HuH-7 (cell line): ENCODE measurements at regions not wholly inside any gene's neighbourhood (a gene's known extent, or its start where the extent isn't known, plus 50 kb on each side); places are given as distances from the start of the nearest gene placed in this dataset.
"Not testable (repeated sequence)": the region's sequence is repeated elsewhere in the genome, so short reads cannot be mapped to it uniquely, and the experiment has no call there.

Source experiments
- DNase-seq: peaks from one replicate; pipeline ENCODE4 v3.0.0; 2011; ENCODE audit warnings: low spot score

DNA sequence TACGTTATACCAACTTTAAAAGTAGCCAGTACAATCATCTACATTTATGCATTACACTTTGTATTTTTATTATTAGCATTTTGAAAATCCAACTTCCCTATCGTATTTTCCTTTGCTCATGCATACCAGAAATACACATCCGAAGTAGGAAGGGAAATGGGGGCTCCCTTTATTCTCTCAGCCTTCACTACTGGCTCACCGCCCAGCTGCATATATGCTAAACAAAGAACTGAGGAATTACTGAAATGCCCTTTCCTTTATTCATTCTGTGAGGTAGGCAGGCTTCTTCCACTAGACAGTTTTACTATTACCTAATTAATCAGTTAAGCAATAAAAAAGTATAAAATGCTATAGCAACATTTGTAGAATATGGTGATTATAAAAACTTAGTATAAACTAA lies 291.6 kb downstream of the KLF12 start:
- no peak for DNase-seq

DNA sequence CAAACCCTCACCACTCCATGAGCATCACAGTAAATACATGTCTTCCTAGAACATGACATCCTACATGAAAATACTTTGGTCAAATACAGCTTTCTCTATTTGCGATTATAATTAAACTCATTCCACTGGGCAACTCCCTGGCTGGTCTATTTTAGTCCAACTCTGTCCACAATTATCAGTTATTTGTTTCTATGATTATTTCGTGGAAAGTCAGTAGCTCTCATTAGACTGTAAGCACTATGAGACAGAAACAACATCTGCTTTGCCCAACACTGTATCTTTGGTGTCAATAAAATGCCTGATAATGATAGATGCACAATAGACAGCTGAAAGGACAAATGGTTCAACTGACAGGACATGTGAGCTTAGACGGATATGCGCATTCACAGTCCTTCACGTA lies 292.0 kb downstream of the KLF12 start:
- DNase-seq, result no peak

DNA sequence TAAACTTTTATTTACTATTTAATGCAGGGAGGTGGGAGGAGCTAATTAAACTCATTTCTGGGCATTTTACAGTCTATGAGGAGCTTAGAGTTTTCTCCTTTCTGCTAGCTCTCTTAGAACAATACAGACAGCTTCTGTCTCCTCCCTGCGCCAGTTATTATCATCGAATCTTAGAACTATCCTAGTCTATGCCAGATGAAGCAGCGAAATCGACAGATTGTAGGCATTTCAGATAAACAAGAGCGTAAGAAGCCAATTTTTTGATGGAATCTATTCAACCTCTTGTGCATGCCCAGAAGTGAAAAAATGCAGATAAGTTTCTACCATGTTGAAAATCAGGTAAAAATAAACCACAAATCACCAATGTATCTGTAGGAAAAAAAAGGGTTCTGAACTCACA lies 297.1 kb downstream of the KLF12 start:
- DNase-seq, result no peak

DNA sequence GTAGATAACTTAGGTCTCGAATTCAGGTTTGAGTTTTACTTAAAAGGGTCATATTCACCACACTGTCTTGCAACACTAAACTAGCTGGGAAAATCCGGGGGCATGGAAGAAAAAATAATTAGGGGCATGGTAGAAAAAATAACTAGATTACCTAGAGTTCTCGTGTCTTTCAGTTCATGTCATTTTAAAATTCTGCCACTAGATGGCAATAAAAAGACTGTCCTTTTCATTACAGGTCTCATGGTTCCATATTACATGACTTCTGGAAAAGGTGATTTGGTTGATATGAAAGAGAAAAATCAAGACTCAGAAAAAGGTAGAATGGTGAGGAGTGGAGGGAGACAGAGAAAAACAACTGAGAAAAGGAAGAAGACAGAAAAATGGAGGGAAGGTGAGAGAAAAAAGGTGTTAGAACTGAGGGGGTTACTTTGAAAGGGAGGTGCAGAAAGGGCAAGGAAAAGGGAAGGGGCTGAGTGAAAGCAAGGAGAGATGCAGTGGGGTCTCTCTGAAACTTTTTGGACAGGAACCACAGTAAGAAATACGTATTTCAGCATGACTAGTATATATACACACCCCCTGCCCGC lies 299.0 kb downstream of the KLF12 start:
- DNase-seq, result peak; percentile 23

DNA sequence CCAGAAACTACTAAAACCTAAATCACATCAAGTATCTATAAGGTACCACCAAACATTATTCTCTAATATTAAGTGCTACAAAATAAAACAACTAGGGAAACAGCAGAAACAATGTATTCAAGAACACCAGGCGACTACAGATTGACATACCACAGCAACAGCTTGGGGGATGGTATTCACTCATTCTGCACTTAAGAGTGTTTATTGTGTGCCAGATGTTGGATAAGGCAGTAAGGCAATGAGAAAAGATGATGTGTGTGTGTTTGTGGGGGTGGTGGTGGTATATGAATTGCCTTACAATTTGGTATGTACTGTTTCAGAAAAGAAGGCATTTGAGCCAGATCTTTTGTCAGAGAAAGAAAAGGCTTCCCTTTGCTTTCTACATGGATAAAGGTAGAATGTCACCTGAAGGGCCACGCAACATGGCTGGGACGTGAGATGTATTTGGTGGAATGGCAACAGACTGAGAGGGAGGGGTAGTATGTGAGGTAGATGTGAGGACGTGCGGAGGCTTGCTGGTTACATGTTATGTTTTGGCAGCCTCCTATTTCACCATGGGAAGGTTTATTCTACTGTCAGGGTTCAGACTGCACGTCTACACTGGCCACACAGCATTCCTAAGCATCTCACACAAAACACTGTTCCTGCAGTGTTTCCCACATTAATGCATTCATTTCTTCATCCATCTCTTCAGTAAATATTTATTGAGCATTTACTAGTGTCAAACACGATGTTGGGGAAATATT lies 300.7 kb downstream of the KLF12 start:
- DNase-seq, result no peak

DNA sequence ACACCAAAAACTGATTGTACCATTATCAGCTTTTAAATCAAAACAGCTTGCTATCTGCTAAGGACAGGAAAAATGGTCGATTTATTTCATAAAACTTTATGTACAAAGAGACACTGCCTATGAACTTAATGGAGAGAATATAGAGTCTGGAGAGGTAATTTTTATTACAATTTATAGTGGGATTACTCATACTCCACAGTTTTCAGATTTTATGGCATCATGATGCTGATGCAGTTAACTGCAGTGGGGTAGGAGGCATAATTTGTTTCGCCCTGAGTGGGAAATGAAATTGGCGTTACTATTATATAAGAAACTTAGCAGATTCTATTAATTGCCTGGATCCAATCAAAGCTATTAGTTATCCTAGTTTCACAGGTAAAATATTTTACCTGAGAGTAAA lies 301.4 kb downstream of the KLF12 start:
- no peak for DNase-seq

DNA sequence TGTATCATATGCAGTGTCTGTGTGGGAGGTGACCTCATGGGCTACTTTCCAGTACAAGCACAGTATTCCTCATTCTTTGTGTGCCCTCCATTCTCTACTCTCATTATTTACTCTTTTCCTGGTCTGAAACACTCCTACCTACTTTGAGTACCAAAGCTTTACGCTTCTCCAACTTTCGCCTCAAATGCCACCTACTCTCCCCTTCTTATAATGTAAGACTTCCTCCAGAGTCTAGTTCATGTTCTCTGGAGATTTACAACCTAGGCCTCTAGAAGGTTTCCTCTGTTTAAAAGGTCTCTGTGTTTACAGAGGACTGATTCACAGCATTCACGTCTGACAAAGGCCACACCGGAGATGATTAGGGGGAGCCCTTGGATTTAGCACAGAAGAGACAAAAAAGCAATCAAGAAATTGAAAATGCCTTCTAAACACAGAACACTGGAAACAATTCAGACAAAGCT lies 302.0 kb downstream of the KLF12 start:
- no peak for DNase-seq

DNA sequence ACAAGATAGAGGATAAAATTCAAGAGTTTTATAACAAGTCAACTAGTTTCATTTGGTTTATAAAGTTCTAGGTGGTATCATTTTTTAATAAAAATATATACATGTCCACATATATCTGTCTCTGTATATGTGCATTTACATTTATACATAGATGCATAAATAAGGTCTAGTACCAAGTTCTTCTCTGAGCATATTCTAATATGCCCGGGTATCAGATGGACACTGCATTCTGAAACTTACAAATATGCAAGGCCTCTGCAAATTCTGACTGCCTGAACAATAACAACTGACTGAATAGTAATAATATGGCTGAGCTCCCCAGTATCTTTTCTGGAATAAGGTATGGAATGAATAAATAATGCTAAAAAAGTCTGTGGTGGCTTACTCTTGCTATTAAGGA lies 304.8 kb downstream of the KLF12 start:
- DNase-seq, result no peak

DNA sequence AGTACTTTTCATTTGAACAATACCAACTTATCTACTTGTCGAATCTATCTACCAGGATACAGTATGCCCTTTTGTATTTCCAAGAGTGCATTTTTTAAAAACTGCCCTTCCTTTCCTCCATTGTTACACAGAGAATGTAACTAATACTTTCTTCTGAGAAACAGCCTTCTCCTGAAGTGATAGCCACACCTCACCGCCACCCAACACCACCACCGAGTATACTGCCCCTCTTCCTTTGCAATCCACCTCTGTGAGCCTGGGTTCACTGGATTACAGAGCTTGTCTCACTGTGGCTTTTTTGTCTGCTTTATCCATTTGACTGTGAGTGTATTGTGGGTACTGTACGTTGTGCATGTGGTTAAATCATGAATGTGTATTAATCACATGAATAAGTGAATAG lies 305.4 kb downstream of the KLF12 start:
- no peak for DNase-seq

DNA sequence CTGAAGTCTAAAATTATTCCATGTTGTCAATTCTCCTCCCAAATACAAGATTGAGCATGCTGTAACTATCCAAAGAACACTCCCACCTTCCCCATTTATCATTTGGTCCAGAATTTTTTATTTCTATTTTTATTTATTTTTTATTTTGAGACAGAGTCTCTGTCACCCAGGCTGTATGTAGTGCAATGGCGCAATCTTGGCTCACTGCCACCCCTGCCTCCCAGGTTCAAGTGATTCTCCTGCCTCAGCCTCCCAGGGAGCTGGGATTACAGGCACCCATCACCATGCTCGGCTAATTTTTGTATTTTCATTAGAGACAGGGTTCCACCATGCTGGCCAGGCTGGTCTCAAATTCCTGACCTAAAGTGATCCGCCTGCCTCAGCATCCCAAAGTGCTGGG lies 306.8 kb downstream of the KLF12 start:
- no peak for DNase-seq

DNA sequence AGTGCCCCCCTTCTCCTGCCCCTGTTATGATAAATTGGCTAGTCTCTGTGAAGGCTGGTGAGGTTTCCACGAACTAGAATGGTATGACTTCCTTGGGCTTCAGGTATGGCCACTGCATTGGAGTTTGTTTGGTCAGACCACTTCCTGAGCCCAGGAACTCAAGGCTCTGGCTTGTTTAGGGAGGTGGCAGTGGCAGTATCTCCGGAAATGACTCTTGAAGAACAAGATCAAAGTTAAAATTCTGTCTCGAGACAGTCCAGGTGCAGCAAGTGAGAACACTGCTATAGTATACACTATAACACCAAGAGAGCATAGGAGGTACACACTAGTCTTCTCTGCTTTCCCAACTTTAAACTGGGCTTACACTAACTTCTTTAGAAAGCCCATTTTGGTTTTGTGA lies 309.1 kb downstream of the KLF12 start:
- no peak for DNase-seq

DNA sequence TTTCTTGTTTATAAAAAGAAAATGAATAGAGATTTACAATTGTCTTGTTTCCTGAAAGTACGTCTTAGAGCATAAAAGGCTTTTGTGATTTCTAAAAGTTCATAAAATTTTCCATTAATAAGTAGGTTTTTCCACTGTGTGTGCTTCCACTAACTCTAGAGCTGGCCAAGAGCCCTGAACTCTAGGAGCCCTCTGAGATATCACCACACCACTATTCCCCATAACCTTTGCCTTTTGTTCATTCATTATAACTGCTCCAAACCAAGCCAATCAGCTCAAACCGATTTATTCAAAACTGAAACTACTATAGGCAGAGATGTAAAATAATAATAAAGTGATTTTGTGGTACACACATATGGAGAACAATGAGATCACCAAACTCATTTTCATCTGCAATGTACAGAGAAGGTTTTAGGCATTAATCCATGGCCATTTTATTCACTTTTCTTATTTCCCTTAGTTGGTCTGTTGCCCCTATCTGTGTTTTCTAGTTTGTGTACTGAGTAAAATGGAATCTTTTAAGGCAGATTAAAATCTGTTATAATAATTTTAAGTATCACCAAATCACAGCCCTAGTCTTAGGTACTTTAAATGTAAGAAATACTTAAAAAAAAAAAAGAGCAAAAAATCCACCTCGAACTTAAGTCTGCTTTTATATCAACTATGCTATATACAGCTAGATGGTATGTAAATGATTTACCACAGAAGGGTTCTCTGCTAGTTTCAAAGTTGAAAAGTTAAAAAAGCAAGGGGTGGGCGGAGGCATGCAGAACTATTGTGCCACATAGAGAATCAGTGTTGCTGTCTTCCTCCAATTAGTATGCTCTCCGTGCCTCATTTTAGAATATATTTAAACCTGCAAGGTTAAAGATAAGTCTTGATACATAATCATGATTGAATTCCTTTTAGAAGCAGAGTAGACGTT lies 311.3 kb downstream of the KLF12 start:
- no peak for DNase-seq

DNA sequence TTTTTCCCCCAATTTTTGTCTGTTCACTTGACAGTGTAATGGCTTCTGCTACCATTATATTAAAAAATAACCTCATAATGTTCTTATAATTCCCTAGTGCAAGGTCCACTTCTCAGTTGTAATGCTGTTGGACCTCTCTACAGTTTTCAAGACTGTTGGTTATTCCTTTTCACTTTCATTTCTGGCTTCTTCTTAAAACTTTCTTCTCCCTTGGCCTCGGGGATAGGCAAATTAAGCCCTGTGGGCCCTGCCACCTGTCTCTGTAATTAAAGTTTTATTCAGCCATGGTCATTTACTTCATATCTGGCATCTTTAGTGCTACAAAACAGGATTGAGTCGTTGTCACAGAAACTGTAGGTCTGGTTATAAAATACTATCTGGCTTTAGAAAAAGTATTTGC lies 313.5 kb downstream of the KLF12 start:
- no peak for DNase-seq

DNA sequence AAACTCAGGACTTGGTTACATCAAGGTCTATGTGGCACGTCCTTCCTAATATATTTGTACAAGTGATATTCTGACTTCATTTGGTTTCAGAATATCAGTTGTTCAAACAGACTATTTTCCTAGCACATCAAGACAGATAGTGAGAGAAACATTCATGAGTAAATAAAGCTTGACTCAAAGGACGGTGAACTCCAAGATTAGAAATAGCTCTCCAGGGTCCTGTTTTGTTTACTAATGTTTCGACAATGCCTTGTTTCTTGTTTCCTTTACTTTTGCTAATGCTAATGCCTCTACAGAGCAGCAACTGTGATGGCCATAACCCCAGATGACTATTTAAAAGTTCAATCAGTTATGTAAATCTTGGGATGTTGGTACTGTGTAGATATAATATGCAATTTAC lies 313.9 kb downstream of the KLF12 start:
- DNase-seq, result no peak

DNA sequence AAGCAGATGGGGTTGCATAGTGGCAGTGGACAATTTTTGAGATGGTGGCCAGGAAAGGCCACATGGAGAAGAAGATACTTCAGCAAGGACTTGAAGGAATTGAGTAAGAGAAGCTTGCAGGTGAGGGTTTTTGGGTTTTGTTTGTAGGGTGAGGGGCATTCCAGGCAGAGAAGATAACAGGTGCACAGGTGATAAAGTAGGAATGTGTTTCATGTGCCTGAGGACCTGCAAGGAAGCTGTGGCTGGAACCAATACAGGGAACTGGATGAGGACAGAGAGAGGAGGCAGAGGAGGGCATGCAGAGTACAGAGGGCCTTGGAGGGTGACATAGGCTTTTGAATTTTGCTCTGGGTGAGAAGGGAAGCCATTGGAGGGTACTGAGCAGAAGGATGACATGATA lies 314.5 kb downstream of the KLF12 start:
- no peak for DNase-seq

DNA sequence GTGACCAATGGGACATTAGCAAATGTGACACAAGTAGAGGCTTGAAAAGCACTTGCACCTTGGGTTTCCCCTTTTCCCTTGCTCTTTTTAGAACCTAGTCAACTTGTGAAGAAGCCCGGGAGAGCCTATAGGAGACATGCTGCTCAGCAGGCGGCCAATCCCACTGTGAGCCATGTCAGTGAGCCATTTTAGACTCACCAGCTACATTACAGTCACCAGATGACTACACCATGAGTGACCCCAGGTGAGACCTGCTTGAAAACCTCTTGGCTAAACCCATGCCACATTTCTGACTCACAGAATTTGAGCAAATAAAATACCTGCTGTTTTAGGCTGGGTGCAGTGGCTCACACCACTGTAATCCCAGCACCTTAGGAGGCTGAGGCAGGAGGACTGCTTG lies 317.5 kb downstream of the KLF12 start:
- no peak for DNase-seq

DNA sequence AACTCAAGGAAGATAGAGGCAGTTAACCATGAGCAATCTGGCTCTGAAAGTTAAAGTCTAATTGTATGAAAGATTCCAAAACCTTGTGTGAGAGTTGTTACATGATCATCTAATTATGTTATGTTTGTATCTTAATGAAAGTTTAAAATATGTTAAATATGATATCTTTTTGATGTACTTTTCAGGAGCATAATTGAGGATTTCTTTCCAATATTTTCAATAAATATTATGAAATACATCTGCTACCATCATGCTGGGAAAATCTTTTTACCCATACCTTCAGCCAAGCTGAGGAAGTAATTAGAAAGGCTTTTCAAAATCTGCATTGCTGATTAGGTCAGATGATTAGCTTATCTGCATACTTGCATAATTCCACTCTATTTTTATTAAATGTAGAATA lies 318.4 kb downstream of the KLF12 start:
- DNase-seq, result no peak

DNA sequence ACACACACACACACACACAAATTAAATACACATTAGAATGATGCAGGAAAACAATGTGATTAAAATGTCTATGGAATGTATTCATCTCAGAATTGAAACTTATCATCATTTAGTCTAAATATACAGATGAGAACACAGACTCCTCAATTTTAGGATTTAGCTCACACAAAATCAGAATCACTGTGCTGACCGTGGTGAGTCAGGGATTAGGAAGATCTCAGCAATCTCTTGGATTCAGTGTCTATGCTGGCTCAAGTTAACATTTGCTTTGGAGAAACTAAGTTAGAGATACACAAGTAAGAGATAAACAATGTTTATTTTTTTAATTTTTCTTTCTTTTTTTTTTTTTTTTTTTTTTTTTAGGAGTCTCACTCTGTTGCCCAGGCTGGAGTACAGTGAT lies 323.6 kb downstream of the KLF12 start:
- DNase-seq, result no peak

DNA sequence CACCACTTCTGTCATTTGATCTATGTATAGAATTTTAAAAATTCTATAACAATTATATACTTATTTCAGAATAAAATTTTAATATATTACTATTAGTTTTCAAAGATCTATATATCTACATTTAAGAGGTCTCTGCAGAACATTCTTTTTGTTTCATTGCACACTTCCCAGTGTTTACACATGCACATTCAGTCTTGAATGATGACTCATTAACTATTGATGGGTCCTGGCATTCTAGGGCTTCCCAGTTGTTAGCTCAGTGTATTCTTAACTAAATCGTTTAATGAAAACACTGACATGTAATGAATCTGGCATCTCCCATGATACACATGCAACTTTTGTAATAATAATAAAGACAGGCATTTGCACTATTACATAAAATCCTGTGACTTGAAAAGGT lies 324.6 kb downstream of the KLF12 start:
- DNase-seq, result no peak

DNA sequence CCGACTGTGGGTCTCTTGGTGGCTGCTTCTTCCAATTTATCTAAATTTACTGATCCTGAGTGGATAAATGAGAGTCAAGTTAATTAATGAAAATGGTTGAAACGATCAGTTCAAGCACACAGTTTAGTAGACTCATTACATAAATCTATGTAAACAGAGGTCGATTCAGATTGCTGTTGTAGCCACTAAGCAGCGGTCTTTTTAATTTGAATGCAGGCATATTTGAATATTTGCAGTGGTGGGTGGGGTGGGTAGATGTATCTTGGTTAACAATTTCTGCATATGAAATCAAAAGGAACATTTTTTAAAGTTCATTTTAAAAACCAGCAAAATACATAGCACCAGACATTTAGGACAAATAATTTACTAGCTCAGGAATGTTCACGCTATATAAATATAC lies 325.9 kb downstream of the KLF12 start:
- DNase-seq, result no peak

DNA sequence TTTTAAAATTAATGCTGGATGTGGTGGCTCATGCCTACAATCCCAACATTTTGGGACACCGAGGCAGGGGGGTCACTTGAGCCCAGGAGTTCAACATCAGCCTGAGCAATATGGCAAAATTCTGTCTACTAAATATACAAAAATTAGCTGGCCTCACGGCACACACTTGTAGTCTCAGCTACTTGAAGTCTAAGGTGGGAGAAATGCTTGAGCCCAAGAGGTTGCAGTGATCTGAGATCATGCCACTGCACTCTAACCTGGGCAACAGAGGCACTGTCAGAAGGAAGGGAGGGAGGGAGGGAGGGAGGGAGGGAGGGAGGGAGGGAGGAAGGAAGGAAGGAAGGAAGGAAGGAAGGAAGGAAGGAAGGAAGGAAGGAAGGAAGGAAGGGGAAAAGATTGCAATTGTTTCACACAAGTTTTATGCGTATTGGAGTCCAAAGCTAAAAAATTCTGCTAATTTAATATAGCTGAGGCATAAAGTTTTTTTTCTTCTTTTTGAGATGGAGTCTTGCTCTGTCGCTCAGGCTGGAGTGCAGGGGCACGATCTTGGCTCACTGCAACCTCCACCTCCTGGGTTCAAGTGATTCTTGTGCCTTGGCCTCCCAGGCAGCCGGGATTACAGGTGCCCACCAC lies 328.8 kb downstream of the KLF12 start:
- DNase-seq, result not testable (repeated sequence)

DNA sequence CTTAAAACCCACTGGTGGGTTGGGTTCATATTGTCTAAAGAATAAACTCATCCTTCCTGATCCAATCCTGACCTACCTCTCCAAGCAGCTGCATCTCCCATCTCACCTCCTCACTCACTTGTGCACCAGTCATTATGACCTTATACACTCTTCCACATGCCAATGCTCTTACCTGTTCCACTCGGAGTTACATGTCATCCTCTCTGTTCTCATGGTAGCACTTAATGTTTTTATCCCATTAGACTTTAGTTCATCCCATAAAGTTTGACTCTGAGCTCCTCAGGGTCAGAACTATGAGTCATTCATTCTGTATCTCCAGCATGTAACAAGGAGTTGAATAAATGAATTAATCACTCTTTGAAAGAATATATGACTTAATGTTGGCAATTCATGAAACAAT lies 330.2 kb downstream of the KLF12 start:
- no peak for DNase-seq

DNA sequence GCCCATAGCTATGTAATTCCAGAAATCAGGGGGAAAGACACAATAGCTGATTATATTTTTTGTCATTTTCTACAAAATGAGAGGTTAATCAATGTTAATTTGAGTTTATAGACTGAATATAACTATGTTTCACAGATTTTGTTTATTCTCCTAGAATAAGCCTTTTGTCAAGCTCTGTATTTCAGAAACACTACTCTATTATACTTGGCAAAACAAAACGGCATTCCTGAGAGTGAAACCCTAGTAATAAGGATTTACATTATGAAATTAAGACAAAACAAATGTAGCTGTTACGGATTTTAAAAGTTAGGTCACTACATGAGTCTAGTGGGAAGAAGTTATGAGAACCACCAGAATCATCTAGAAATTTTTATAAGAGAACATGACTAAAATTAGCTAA lies 334.2 kb downstream of the KLF12 start:
- no peak for DNase-seq
